ENCODE measurements at regions not wholly inside any gene's neighbourhood (a gene's known extent, or its start where the extent isn't known, plus 50 kb on each side); places are given as distances from the start of the nearest gene placed in this dataset.

GRCh38 chr2:215879331-215879730, 134.0 kb downstream of the MREG start:
- TF ChIP-seq CTCF (conservative IDR thresholded peaks at IDR 0.05; ENCODE audit: low read depth, low read length) (no peak), EZH2phosphoT487 (IDR thresholded peaks at IDR 0.05; ENCODE audit: borderline replicate concordance, low read length) (no peak), EZH2 (IDR thresholded peaks at IDR 0.05; ENCODE audit: low read length, unreplicated experiment) (no peak)
